ENCODE measurements at regions not wholly inside any gene's neighbourhood (a gene's known extent, or its start where the extent isn't known, plus 50 kb on each side); places are given as distances from the start of the nearest gene placed in this dataset.

GRCh38 chr5:156036640-156037039 is 290.3 kb upstream of the SGCD start:
- Histone ChIP-seq H3K4me2 (ENCODE audit: insufficient read depth, low read length) (no peak overlapping the region), H3K9ac (ENCODE audit: low read depth, low read length) (no peak overlapping the region), H3K79me2 (ENCODE audit: insufficient read depth, low read length) (no peaks in the 10 kb centered on the region), H3K27me3 (ENCODE audit: insufficient read depth, low read length, poor library complexity) (peaks cover 4% of the 10 kb centered on the region), H3K36me3 (ENCODE audit: insufficient read depth, low read length) (no peaks in the 10 kb centered on the region), H4K20me1 (ENCODE audit: insufficient read depth, low read length) (no peaks in the 10 kb centered on the region), H3K4me1 (ENCODE audit: insufficient read depth, low read length) (no peaks in the 10 kb centered on the region), H3K27ac (ENCODE audit: low read length) (no peak overlapping the region), H3K4me3 (ENCODE audit: low read depth in 1 of 2, low read length in 2 of 2) (no peak overlapping the region), H2AFZ (ENCODE audit: low read depth, low read length) (no peak overlapping the region), H3K9me3 (ENCODE audit: insufficient read depth, low read length, severe bottlenecking) (no peaks in the 10 kb centered on the region)
- TF ChIP-seq, protein P1, sequence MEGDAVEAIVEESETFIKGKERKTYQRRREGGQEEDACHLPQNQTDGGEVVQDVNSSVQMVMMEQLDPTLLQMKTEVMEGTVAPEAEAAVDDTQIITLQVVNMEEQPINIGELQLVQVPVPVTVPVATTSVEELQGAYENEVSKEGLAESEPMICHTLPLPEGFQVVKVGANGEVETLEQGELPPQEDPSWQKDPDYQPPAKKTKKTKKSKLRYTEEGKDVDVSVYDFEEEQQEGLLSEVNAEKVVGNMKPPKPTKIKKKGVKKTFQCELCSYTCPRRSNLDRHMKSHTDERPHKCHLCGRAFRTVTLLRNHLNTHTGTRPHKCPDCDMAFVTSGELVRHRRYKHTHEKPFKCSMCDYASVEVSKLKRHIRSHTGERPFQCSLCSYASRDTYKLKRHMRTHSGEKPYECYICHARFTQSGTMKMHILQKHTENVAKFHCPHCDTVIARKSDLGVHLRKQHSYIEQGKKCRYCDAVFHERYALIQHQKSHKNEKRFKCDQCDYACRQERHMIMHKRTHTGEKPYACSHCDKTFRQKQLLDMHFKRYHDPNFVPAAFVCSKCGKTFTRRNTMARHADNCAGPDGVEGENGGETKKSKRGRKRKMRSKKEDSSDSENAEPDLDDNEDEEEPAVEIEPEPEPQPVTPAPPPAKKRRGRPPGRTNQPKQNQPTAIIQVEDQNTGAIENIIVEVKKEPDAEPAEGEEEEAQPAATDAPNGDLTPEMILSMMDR (IDR thresholded peaks at IDR 0.05; ENCODE audit: borderline replicate concordance, extremely low read depth, low read length, poor library complexity, severe bottlenecking), result no peak
- no peak for TF ChIP-seq EZH2 (IDR thresholded peaks at IDR 0.05; ENCODE audit: borderline replicate concordance, low read depth, low read length, severe bottlenecking)
- DNase-seq (no peak), ATAC-seq (ENCODE audit: insufficient read depth, low read depth) (no peak)

DNA sequence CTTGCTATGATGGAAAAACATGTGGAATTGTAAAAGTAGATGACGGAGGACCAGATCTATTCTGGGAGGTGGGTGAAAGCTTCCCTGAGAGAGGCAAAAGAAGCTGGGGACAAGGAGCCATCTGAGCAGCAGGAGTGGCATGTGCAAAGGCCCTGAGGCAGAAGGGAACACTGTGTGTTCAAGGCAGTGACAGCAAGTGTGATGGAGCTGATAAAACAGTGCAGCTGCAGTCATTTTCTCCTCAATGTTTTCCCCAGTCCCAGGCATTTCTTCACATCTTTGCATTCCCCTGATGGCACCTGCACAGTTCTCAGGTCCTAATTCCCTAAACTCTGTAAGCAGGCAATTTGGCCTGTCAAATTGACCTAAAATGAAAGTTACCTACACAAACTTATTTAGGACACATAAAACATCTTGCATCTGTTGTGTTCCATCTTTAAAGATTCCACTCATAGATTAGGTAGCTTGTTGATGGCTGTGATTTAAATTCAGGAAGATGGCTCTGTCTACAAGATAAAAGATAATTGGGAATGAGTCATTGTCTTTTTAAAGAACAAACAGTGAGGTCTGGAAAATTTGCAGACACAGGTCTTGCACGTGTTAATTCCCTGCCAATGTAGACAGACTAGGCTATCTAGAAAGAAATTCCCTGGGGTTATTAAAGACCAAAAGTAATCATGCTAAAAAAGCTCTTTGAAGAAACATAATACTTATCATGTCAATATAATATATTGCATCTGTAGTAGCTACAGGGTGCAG is 289.6 kb upstream of the SGCD start:
- H3K4me3 ChIP-seq (ENCODE audit: low read depth in 1 of 2, low read length in 2 of 2), result no peak overlapping the region
- H3K9me3 ChIP-seq (ENCODE audit: insufficient read depth, low read length, severe bottlenecking), result no peaks in the 10 kb centered on the region
- no peak overlapping the region for H3K27ac ChIP-seq (ENCODE audit: low read length)
- H3K4me1 ChIP-seq (ENCODE audit: insufficient read depth, low read length), result no peaks in the 10 kb centered on the region
- peaks cover 4% of the 10 kb centered on the region for H3K27me3 ChIP-seq (ENCODE audit: insufficient read depth, low read length, poor library complexity)
- no peaks in the 10 kb centered on the region for H4K20me1 ChIP-seq (ENCODE audit: insufficient read depth, low read length)
- no peaks in the 10 kb centered on the region for H3K79me2 ChIP-seq (ENCODE audit: insufficient read depth, low read length)
- no peaks in the 10 kb centered on the region for H3K36me3 ChIP-seq (ENCODE audit: insufficient read depth, low read length)
- no peak overlapping the region for H2AFZ ChIP-seq (ENCODE audit: low read depth, low read length)
- no peak for TF ChIP-seq EZH2 (IDR thresholded peaks at IDR 0.05; ENCODE audit: borderline replicate concordance, low read depth, low read length, severe bottlenecking)
- TF ChIP-seq, protein P1 (IDR thresholded peaks at IDR 0.05; ENCODE audit: borderline replicate concordance, extremely low read depth, low read length, poor library complexity, severe bottlenecking), result no peak
- DNase-seq (no peak), ATAC-seq (ENCODE audit: insufficient read depth, low read depth) (no peak)
- no peak overlapping the region for H3K9ac ChIP-seq (ENCODE audit: low read depth, low read length)
- no peak overlapping the region for H3K4me2 ChIP-seq (ENCODE audit: insufficient read depth, low read length)

- Histone ChIP-seq H3K4me3 (ENCODE audit: low read depth in 1 of 2, low read length in 2 of 2) (no peak overlapping the region), H4K20me1 (ENCODE audit: insufficient read depth, low read length) (no peaks in the 10 kb centered on the region), H3K27ac (ENCODE audit: low read length) (no peak overlapping the region), H2AFZ (ENCODE audit: low read depth, low read length) (no peak overlapping the region), H3K9me3 (ENCODE audit: insufficient read depth, low read length, severe bottlenecking) (no peaks in the 10 kb centered on the region), H3K4me2 (ENCODE audit: insufficient read depth, low read length) (no peak overlapping the region), H3K79me2 (ENCODE audit: insufficient read depth, low read length) (no peaks in the 10 kb centered on the region), H3K4me1 (ENCODE audit: insufficient read depth, low read length) (no peaks in the 10 kb centered on the region), H3K36me3 (ENCODE audit: insufficient read depth, low read length) (no peaks in the 10 kb centered on the region), H3K9ac (ENCODE audit: low read depth, low read length) (no peak overlapping the region), H3K27me3 (ENCODE audit: insufficient read depth, low read length, poor library complexity) (peaks cover 4% of the 10 kb centered on the region)
- TF ChIP-seq, protein P1 (IDR thresholded peaks at IDR 0.05; ENCODE audit: borderline replicate concordance, extremely low read depth, low read length, poor library complexity, severe bottlenecking), result no peak
- no peak for TF ChIP-seq EZH2 (IDR thresholded peaks at IDR 0.05; ENCODE audit: borderline replicate concordance, low read depth, low read length, severe bottlenecking)
- DNase-seq (no peak), ATAC-seq (ENCODE audit: insufficient read depth, low read depth) (no peak)
These were observed 284.2 kb upstream of the SGCD start for GRCh38 chr5:156042726-156043125.

Measured in DND-41 (cell line).